Kidney tubule cell (primary cell): ENCODE measurements at regions not wholly inside any gene's neighbourhood (a gene's known extent, or its start where the extent isn't known, plus 50 kb on each side); places are given as distances from the start of the nearest gene placed in this dataset.
A peak's percentile ranks its signal among the peaks of the same experiment; 100 is the strongest.

Experiments
- DNase-seq: peaks from one replicate; pipeline ENCODE4 v3.0.0-alpha.2; 2018; ENCODE audit warnings: low spot score

- DNase-seq: peak; percentile 81
These were observed 792.1 kb downstream of the BRINP1 start for GRCh38 chr9:118577121-118577520.

GRCh38 chr9:118578467-118578866 is 790.8 kb downstream of the BRINP1 start:
- peak; percentile 85 for DNase-seq

GRCh38 chr9:118583414-118583813 is 785.8 kb downstream of the BRINP1 start:
- DNase-seq: no peak

- DNase-seq: no peak
These were observed 782.3 kb downstream of the BRINP1 start for GRCh38 chr9:118586978-118587377.

- DNase-seq: no peak
These were observed 774.8 kb downstream of the BRINP1 start for GRCh38 chr9:118594428-118594827.

GRCh38 chr9:118595719-118596305 is 773.4 kb downstream of the BRINP1 start:
- peak; percentile 83 for DNase-seq

- DNase-seq: peak; percentile 54
These were observed 772.7 kb downstream of the BRINP1 start for GRCh38 chr9:118596374-118597015.

GRCh38 chr9:118606668-118607067 is 762.6 kb downstream of the BRINP1 start:
- DNase-seq: no peak

- peak; percentile 75 for DNase-seq
These were observed 759.7 kb downstream of the BRINP1 start for GRCh38 chr9:118609355-118610044.

GRCh38 chr9:118612201-118612600 is 757.0 kb downstream of the BRINP1 start:
- no peak for DNase-seq

GRCh38 chr9:118613996-118614395 is 755.2 kb downstream of the BRINP1 start:
- no peak for DNase-seq

GRCh38 chr9:118618084-118618483 is 751.2 kb downstream of the BRINP1 start:
- no peak for DNase-seq

- DNase-seq: peak; percentile 38
These were observed 750.4 kb downstream of the BRINP1 start for GRCh38 chr9:118618849-118619248.

- no peak for DNase-seq
These were observed 744.6 kb downstream of the BRINP1 start for GRCh38 chr9:118624608-118625007.

GRCh38 chr9:118630079-118630478 is 739.2 kb downstream of the BRINP1 start:
- DNase-seq: no peak

- DNase-seq: peak; percentile 66
These were observed 738.2 kb downstream of the BRINP1 start for GRCh38 chr9:118630931-118631595.

GRCh38 chr9:118631956-118632355 is 737.3 kb downstream of the BRINP1 start:
- no peak for DNase-seq

- no peak for DNase-seq
These were observed 733.8 kb downstream of the BRINP1 start for GRCh38 chr9:118635416-118635815.

- no peak for DNase-seq
These were observed 731.6 kb downstream of the BRINP1 start for GRCh38 chr9:118637681-118638080.

- DNase-seq: peak; percentile 73
These were observed 728.2 kb downstream of the BRINP1 start for GRCh38 chr9:118640836-118641560.

- DNase-seq: peak; percentile 99
These were observed 726.1 kb downstream of the BRINP1 start for GRCh38 chr9:118643118-118643517.

- peak; percentile 61 for DNase-seq
These were observed 725.2 kb downstream of the BRINP1 start for GRCh38 chr9:118644066-118644465.
